Calu3 (cell line): ENCODE measurements at regions not wholly inside any gene's neighbourhood (a gene's known extent, or its start where the extent isn't known, plus 50 kb on each side); places are given as distances from the start of the nearest gene placed in this dataset.

Experiments
- BruUV-seq: library from RNA; stranded (reverse); fragments of 400-500 nt; replicated peaks from 2 replicates; lab custom pipeline; 2021; lab: Mats Ljungman, UMichigan
- CTCF ChIA-PET: fragments of 300-600 bp; sonication (Branson Sonifier 250); formaldehyde crosslinking; loops from one replicate; lab custom pipeline; 2022; ENCODE audit warnings: antibody characterized with exemption; lab: Charles Lee
- DNase-seq: peaks from one replicate; pipeline ENCODE4 v3.0.0; 2022
- H3K27ac Mint-ChIP-seq: one replicate; pipeline ENCODE4 v1.8.0; 2022; ENCODE audit warnings: mixed read lengths; ENCODE audit not compliant: unreplicated experiment
- H3K27me3 Mint-ChIP-seq: one replicate; pipeline ENCODE4 v1.8.0; 2022; ENCODE audit warnings: mixed read lengths; ENCODE audit not compliant: unreplicated experiment
- H3K36me3 Mint-ChIP-seq: one replicate; pipeline ENCODE4 v1.8.0; 2022; ENCODE audit warnings: mild to moderate bottlenecking, moderate library complexity, mixed read lengths; ENCODE audit not compliant: insufficient read depth, unreplicated experiment
- H3K4me1 Mint-ChIP-seq: one replicate; pipeline ENCODE4 v1.8.0; 2022; ENCODE audit warnings: mild to moderate bottlenecking, low read depth, mixed read lengths; ENCODE audit not compliant: unreplicated experiment
- H3K4me3 Mint-ChIP-seq: one replicate; pipeline ENCODE4 v1.8.0; 2022; ENCODE audit warnings: mild to moderate bottlenecking, low read depth, moderate library complexity, mixed read lengths; ENCODE audit not compliant: unreplicated experiment
- H3K9me3 Mint-ChIP-seq: one replicate; pipeline ENCODE4 v1.8.0; 2022; ENCODE audit warnings: low read depth, mixed read lengths; ENCODE audit not compliant: unreplicated experiment
- intact Hi-C: fragments of 100-400 bp; cut with micrococcal nuclease; formaldehyde crosslinking; loops from one replicate; pipeline ENCODE4 v1.10.0; 2022; ENCODE audit not compliant: unreplicated experiment
- TF ChIP-seq, protein P1 (sequence below): fragments of 200-600 bp; IDR thresholded peaks from one replicate; pipeline ENCODE4 v1.8.0; 2022; ENCODE audit warnings: antibody characterized with exemption; ENCODE audit not compliant: unreplicated experiment

DNA sequence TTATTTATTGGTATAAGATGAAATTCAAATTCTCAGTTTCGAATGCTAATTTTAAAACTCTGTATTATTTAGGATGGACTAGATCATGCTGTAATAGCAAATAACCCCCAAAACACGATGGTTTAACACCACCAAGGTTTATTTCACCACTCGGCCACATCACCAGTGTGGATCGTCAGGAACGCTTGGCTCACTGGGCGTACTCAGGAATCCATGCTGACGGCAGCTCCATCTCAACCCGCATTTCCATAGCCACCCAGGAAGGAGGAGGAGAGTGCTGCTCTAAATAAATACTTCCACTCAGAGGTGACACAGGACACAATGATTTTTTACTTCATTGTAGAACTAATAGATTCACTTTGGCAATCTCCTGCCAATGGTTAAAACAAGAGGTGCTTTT lies 347.4 kb downstream of the SH3GL2 start:
- CTCF ChIA-PET = no interaction called here
- BruUV-seq = no TSS peak
- no peak overlapping the region for H3K27ac Mint-ChIP-seq
- H3K4me3 Mint-ChIP-seq = no peak overlapping the region
- peaks cover 2% of the 10 kb centered on the region for H3K9me3 Mint-ChIP-seq
- H3K27me3 Mint-ChIP-seq = no peaks in the 10 kb centered on the region
- H3K36me3 Mint-ChIP-seq = no peaks in the 10 kb centered on the region
- TF ChIP-seq, protein P1, sequence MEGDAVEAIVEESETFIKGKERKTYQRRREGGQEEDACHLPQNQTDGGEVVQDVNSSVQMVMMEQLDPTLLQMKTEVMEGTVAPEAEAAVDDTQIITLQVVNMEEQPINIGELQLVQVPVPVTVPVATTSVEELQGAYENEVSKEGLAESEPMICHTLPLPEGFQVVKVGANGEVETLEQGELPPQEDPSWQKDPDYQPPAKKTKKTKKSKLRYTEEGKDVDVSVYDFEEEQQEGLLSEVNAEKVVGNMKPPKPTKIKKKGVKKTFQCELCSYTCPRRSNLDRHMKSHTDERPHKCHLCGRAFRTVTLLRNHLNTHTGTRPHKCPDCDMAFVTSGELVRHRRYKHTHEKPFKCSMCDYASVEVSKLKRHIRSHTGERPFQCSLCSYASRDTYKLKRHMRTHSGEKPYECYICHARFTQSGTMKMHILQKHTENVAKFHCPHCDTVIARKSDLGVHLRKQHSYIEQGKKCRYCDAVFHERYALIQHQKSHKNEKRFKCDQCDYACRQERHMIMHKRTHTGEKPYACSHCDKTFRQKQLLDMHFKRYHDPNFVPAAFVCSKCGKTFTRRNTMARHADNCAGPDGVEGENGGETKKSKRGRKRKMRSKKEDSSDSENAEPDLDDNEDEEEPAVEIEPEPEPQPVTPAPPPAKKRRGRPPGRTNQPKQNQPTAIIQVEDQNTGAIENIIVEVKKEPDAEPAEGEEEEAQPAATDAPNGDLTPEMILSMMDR = no peak
- DNase-seq = no peak
- no peaks in the 10 kb centered on the region for H3K4me1 Mint-ChIP-seq
- intact Hi-C loops = no loop called here

DNA sequence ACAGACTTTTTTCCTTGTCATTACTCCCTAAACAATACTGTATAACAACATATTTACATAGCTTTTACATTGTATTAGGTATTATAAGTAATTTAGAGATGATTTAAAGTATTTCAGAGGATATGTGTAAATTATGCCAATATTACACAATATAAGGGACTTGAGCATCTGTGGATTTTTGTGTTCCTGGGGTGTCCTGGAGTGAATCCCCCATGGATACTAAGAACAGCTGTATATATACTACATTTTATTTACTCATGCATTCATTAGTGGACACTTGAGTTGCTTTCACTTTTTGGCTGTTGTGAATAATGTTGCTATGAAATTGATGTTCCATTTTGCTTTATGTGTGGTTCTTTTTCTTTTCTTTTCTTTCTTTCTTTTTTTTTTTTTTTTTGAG lies 348.8 kb downstream of the SH3GL2 start:
- intact Hi-C loops = no loop called here
- CTCF ChIA-PET = no interaction called here
- peaks cover 2% of the 10 kb centered on the region for H3K9me3 Mint-ChIP-seq
- no peak overlapping the region for H3K4me3 Mint-ChIP-seq
- H3K4me1 Mint-ChIP-seq = no peaks in the 10 kb centered on the region
- H3K36me3 Mint-ChIP-seq = no peaks in the 10 kb centered on the region
- no TSS peak for BruUV-seq
- no peak overlapping the region for H3K27ac Mint-ChIP-seq
- no peak for DNase-seq
- no peaks in the 10 kb centered on the region for H3K27me3 Mint-ChIP-seq
- TF ChIP-seq, protein P1 = no peak

DNA sequence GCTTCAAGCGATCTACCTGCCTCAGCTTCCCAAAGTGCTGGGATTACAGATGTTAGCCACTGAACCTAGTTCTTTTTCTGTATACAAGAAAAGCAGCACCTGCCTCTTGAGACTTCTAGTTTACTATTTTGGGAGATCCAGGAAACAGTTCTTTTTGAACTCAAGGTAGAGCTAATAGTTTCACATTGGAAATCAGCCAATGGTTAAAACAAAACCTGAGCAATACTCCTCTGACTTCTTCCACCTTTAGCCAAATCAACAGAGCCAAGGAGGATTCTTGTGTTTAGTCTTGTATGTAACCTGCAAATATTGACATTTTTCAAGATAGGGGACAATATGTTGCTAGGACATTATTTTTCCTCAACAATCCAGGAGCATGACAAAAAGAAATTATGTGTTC lies 349.4 kb downstream of the SH3GL2 start:
- TF ChIP-seq, protein P1 = no peak
- H3K4me3 Mint-ChIP-seq = no peak overlapping the region
- intact Hi-C loops = no loop called here
- peaks cover 2% of the 10 kb centered on the region for H3K9me3 Mint-ChIP-seq
- CTCF ChIA-PET = no interaction called here
- no peak for DNase-seq
- no peaks in the 10 kb centered on the region for H3K4me1 Mint-ChIP-seq
- no peaks in the 10 kb centered on the region for H3K36me3 Mint-ChIP-seq
- H3K27ac Mint-ChIP-seq = no peak overlapping the region
- H3K27me3 Mint-ChIP-seq = no peaks in the 10 kb centered on the region
- no TSS peak for BruUV-seq

DNA sequence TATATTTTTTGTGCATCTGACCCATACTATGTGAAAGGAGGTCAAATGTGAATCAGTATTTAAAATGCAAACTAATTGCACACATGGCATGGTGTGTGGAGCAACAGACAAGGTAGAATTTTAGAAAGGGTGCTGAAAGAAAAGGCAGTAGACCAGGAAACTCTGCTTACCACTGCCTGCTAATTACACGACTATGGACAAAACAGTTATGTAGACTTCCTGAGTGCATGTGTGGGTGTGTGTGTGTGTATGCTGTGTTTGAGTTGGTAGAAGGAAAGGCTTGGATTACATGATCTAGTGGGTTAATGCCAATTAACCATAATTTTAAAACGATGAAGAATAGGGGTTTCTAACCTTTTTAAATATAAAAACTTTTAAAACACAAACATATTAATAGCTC lies 349.9 kb downstream of the SH3GL2 start:
- BruUV-seq = no TSS peak
- H3K9me3 Mint-ChIP-seq = peaks cover 2% of the 10 kb centered on the region
- intact Hi-C loops = no loop called here
- no peak overlapping the region for H3K27ac Mint-ChIP-seq
- CTCF ChIA-PET = no interaction called here
- TF ChIP-seq, protein P1 = no peak
- no peak for DNase-seq
- no peaks in the 10 kb centered on the region for H3K27me3 Mint-ChIP-seq
- no peaks in the 10 kb centered on the region for H3K36me3 Mint-ChIP-seq
- no peak overlapping the region for H3K4me3 Mint-ChIP-seq
- H3K4me1 Mint-ChIP-seq = no peaks in the 10 kb centered on the region
